Esophagus muscularis mucosa (tissue), 4 donors: ENCODE measurements at regions not wholly inside any gene's neighbourhood (a gene's known extent, or its start where the extent isn't known, plus 50 kb on each side); places are given as distances from the start of the nearest gene placed in this dataset.

Experiments used
- EP300 ChIP-seq: sonication (generic); formaldehyde crosslinking; IDR thresholded peaks from one replicate; pipeline ENCODE4 v1.6.1; 2017; ENCODE audit warnings: antibody characterized with exemption
- POLR2A ChIP-seq: fragments of 450-650 bp; IDR thresholded peaks from one replicate; pipeline ENCODE4 v1.6.1; 2017; ENCODE audit warnings: antibody characterized with exemption, moderate library complexity, mild to moderate bottlenecking, low read depth
- POLR2AphosphoS5 ChIP-seq, 2 donors: sonication (generic); formaldehyde crosslinking; IDR thresholded peaks; one replicate each; pipeline ENCODE4 v1.6.1; 2017; ENCODE audit warnings: antibody characterized with exemption in 2 of 2
- TF ChIP-seq, protein P1 (sequence below), 3 experiments: fragments of 200-600 bp in 2 of 3; fragments of 450-650 bp in 1 of 3; sonication (generic) in 2 of 3; IDR thresholded peaks; one replicate each; pipeline ENCODE4 v1.5.1; 2017 to 2019; ENCODE audit warnings: antibody characterized with exemption in 3 of 3, mild to moderate bottlenecking in 2 of 3, moderate library complexity in 1 of 3

DNA sequence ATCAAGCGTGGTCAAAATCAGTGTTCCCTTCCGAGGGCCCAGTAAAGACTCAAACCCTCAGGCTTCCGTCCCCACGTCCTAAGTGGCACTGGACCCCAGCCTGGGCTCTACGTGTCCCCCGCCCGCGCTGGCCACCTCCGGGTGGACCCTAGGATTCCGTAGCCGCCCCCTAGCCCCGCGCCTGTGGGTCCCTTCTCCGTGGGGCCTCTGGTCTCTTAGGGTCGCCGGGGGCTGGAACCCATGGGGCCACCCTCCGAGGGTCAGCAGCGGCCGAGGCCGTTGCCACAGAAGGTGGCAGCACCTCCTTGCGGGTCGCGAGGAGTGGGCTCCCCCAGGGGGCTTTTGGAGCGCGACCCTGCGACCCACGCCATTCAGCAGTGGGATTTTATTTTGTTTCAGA is 170.5 kb upstream of the EEPD1 start:
- TF ChIP-seq, protein P1, sequence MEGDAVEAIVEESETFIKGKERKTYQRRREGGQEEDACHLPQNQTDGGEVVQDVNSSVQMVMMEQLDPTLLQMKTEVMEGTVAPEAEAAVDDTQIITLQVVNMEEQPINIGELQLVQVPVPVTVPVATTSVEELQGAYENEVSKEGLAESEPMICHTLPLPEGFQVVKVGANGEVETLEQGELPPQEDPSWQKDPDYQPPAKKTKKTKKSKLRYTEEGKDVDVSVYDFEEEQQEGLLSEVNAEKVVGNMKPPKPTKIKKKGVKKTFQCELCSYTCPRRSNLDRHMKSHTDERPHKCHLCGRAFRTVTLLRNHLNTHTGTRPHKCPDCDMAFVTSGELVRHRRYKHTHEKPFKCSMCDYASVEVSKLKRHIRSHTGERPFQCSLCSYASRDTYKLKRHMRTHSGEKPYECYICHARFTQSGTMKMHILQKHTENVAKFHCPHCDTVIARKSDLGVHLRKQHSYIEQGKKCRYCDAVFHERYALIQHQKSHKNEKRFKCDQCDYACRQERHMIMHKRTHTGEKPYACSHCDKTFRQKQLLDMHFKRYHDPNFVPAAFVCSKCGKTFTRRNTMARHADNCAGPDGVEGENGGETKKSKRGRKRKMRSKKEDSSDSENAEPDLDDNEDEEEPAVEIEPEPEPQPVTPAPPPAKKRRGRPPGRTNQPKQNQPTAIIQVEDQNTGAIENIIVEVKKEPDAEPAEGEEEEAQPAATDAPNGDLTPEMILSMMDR (IDR thresholded peaks at IDR 0.05): no peak
- TF ChIP-seq POLR2AphosphoS5 (IDR thresholded peaks at IDR 0.05) (no peak), POLR2A (no peak), EP300 (no peak)
